Keratinocyte (primary cell): ENCODE measurements at regions not wholly inside any gene's neighbourhood (a gene's known extent, or its start where the extent isn't known, plus 50 kb on each side); places are given as distances from the start of the nearest gene placed in this dataset.

Experiments used
- DNase-seq: peaks from one replicate; pipeline ENCODE4 v3.0.0-alpha.2; 2011; ENCODE audit warnings: low read depth, missing footprints, low spot score
- FAIRE-seq: peaks from 2 replicates; lab custom pipeline; 2011; peaks lifted over from hg19 to GRCh38; lab: Jason Lieb, UNC
- H2AFZ ChIP-seq: 2 replicates; pipeline ENCODE4 v1.6.0; 2012; ENCODE audit warnings: low read length, control low read depth, inconsistent platforms; ENCODE audit not compliant: control insufficient read depth
- H3K27ac ChIP-seq: 2 replicates; pipeline ENCODE4 v1.5.1; 2011; ENCODE audit warnings: low read length; ENCODE audit not compliant: control insufficient read depth, insufficient read depth
- H3K27me3 ChIP-seq: 3 replicates; pipeline ENCODE4 v1.6.0; 2011; ENCODE audit warnings: low read length; ENCODE audit not compliant: control insufficient read depth, insufficient read depth; ENCODE audit errors: extremely low read depth
- H3K36me3 ChIP-seq, 2 experiments: 2 replicates in 1 of 2; 3 replicates in 1 of 2; pipeline ENCODE4 v1.5.1; 2011; ENCODE audit warnings: low read length in 2 of 2, mild to moderate bottlenecking in 1 of 2; ENCODE audit not compliant: control insufficient read depth in 2 of 2, insufficient read depth in 2 of 2; ENCODE audit errors: extremely low read depth in 1 of 2
- H3K4me1 ChIP-seq: 3 replicates; pipeline ENCODE4 v1.5.1; 2011; ENCODE audit warnings: low read length; ENCODE audit not compliant: control insufficient read depth, insufficient read depth; ENCODE audit errors: extremely low read depth
- H3K4me2 ChIP-seq: 3 replicates; pipeline ENCODE4 v1.6.0; 2011; ENCODE audit warnings: low read depth, low read length; ENCODE audit not compliant: control insufficient read depth, insufficient read depth; ENCODE audit errors: extremely low read depth
- H3K4me3 ChIP-seq, 3 experiments: fragments of 200-600 bp in 1 of 3; sonication (generic) in 1 of 3; 2 replicates in 2 of 3; 3 replicates in 1 of 3; pipeline ENCODE4 v1.5.1; 2011 to 2016; ENCODE audit warnings: low read length in 3 of 3, mild to moderate bottlenecking in 3 of 3, control low read depth in 2 of 3, inconsistent platforms in 1 of 3, low read depth in 1 of 3, mixed read lengths in 1 of 3, mixed run types in 1 of 3, moderate library complexity in 1 of 3; ENCODE audit not compliant: control insufficient read depth in 2 of 3, insufficient read depth in 2 of 3; ENCODE audit errors: extremely low read depth in 1 of 3
- H3K79me2 ChIP-seq: 2 replicates; pipeline ENCODE4 v1.6.0; 2012; ENCODE audit warnings: low read length; ENCODE audit not compliant: control insufficient read depth, insufficient read depth
- H3K9ac ChIP-seq: 3 replicates; pipeline ENCODE4 v1.6.0; 2011; ENCODE audit warnings: low read length; ENCODE audit not compliant: control insufficient read depth, insufficient read depth; ENCODE audit errors: extremely low read depth
- H3K9me1 ChIP-seq: 3 replicates; pipeline ENCODE4 v1.6.0; 2011; ENCODE audit warnings: low read length; ENCODE audit not compliant: control insufficient read depth, insufficient read depth; ENCODE audit errors: extremely low read depth
- H3K9me3 ChIP-seq: 2 replicates; pipeline ENCODE4 v1.5.1; 2012; ENCODE audit warnings: low read depth, low read length; ENCODE audit not compliant: control insufficient read depth
- H4K20me1 ChIP-seq: 3 replicates; pipeline ENCODE4 v1.6.0; 2011; ENCODE audit warnings: low read length; ENCODE audit not compliant: control insufficient read depth, insufficient read depth; ENCODE audit errors: extremely low read depth
- CTCF ChIP-seq, 3 experiments: IDR thresholded peaks in 1 of 3; conservative IDR thresholded peaks in 1 of 3; optimal IDR thresholded peaks in 1 of 3; 2 replicates in 2 of 3; 3 replicates in 1 of 3; pipeline versions ENCODE3 to v1.5.1; 2011; ENCODE audit warnings: low read length in 3 of 3, mild to moderate bottlenecking in 3 of 3, moderate library complexity in 2 of 3, control low read depth in 1 of 3, inconsistent platforms in 1 of 3; ENCODE audit not compliant: insufficient read depth in 2 of 3; ENCODE audit errors: extremely low read depth in 1 of 3
- EZH2 ChIP-seq: IDR thresholded peaks from one replicate; pipeline ENCODE4 v1.6.1; 2012; ENCODE audit warnings: inconsistent platforms, mild to moderate bottlenecking, low read length, moderate library complexity
- dilution Hi-C: fragments of 300-500 bp; cut with MboI; formaldehyde crosslinking; loops from one replicate; pipeline ENCODE4 v1.7.0; 2020; ENCODE audit warnings: low sequenced_read_pairs; ENCODE audit not compliant: extremely low pct_ligation_motif_present

GRCh38 chr5:110104060-110104725, 414.5 kb downstream of the MAN2A1 start:
- Histone ChIP-seq H3K27ac (no peak overlapping the region), H3K9me1 (no peaks in the 10 kb centered on the region), H3K27me3 (peaks cover 21% of the 10 kb centered on the region), H3K4me3 (no peak overlapping the region), H3K9me3 (no peaks in the 10 kb centered on the region), H4K20me1 (no peaks in the 10 kb centered on the region), H3K36me3 (no peaks in the 10 kb centered on the region), H3K4me1 (no peaks in the 10 kb centered on the region), H3K4me2 (no peak overlapping the region), H2AFZ (no peak overlapping the region), H3K79me2 (no peaks in the 10 kb centered on the region), H3K9ac (no peak overlapping the region)
- TF ChIP-seq EZH2 (no peak), CTCF (optimal IDR thresholded peaks at IDR 0.05 in 1 of 3, IDR thresholded peaks at IDR 0.05 in 1 of 3, conservative IDR thresholded peaks at IDR 0.05 in 1 of 3; ENCODE audit: extremely low read depth in 1 of 3, insufficient read depth in 2 of 3, low read length in 3 of 3) (no peak)
- dilution Hi-C loops: no loop called here
- no peak for DNase-seq
- FAIRE-seq: no peak

- H3K9me1 ChIP-seq: no peaks in the 10 kb centered on the region
- no peak for FAIRE-seq
- no peak for TF ChIP-seq CTCF (optimal IDR thresholded peaks at IDR 0.05 in 1 of 3, IDR thresholded peaks at IDR 0.05 in 1 of 3, conservative IDR thresholded peaks at IDR 0.05 in 1 of 3; ENCODE audit: extremely low read depth in 1 of 3, insufficient read depth in 2 of 3, low read length in 3 of 3)
- TF ChIP-seq EZH2: no peak
- H3K79me2 ChIP-seq: no peaks in the 10 kb centered on the region
- H3K36me3 ChIP-seq: no peaks in the 10 kb centered on the region
- DNase-seq: no peak
- H3K9ac ChIP-seq: no peak overlapping the region
- dilution Hi-C loops: no loop called here
- no peak overlapping the region for H3K27ac ChIP-seq
- no peaks in the 10 kb centered on the region for H3K4me1 ChIP-seq
- H3K4me2 ChIP-seq: no peak overlapping the region
- H3K27me3 ChIP-seq: peaks cover 21% of the 10 kb centered on the region
- H2AFZ ChIP-seq: no peak overlapping the region
- no peaks in the 10 kb centered on the region for H3K9me3 ChIP-seq
- H4K20me1 ChIP-seq: no peaks in the 10 kb centered on the region
- H3K4me3 ChIP-seq: no peak overlapping the region
Measured at GRCh38 chr5:110104726-110105669, 415.3 kb downstream of the MAN2A1 start.
